ENCODE measurements at regions not wholly inside any gene's neighbourhood (a gene's known extent, or its start where the extent isn't known, plus 50 kb on each side); places are given as distances from the start of the nearest gene placed in this dataset.

- TF ChIP-seq EZH2phosphoT487 (conservative IDR thresholded peaks at IDR 0.05; ENCODE audit: low read length), result no peak
- no peak for TF ChIP-seq CTCF (IDR thresholded peaks at IDR 0.05; ENCODE audit: insufficient read depth, low read length, poor library complexity, severe bottlenecking)
Measured at GRCh38 chr2:59703796-59704195, 849.7 kb downstream of the BCL11A start.
